Cardiac fibroblast (primary cell): ENCODE measurements at regions not wholly inside any gene's neighbourhood (a gene's known extent, or its start where the extent isn't known, plus 50 kb on each side); places are given as distances from the start of the nearest gene placed in this dataset.
A peak's percentile ranks its signal among the peaks of the same experiment; 100 is the strongest.
"Not testable (repeated sequence)": the region's sequence is repeated elsewhere in the genome, so short reads cannot be mapped to it uniquely, and the experiment has no call there.

ENCODE experiments used
- DNase-seq, 2 donors: peaks; one replicate each; pipeline versions ENCODE4 v3.0.0 to v3.0.0-alpha.2; 2010; ENCODE audit warnings: low read depth in 2 of 2
- H3K4me3 ChIP-seq, 2 donors: replicated peaks in 1 of 2; 1 replicate in 1 of 2; 2 replicates in 1 of 2; pipeline ENCODE4 v1.5.1; 2011; ENCODE audit warnings: low read depth in 2 of 2, low read length in 2 of 2, mild to moderate bottlenecking in 2 of 2, moderate library complexity in 1 of 2
- CTCF ChIP-seq: IDR thresholded peaks from one replicate; pipeline ENCODE4 v1.5.1; 2011; ENCODE audit warnings: low read depth, mild to moderate bottlenecking, low read length, inconsistent platforms

GRCh38 chr4:169899295-169899694 lies 126.9 kb downstream of the MFAP3L start:
- no peak for TF ChIP-seq CTCF
- peak in 1 of 2 donors; percentile 33 for DNase-seq
- no peak overlapping the region for H3K4me3 ChIP-seq

- no peak overlapping the region for H3K4me3 ChIP-seq
- DNase-seq = no peak
- TF ChIP-seq CTCF = no peak
Observed at GRCh38 chr4:169898095-169898494, 128.1 kb downstream of the MFAP3L start.

- H3K4me3 ChIP-seq, DNase-seq: not testable (repeated sequence)
Observed at GRCh38 chr4:169894767-169895166, 131.4 kb downstream of the MFAP3L start.

DNA sequence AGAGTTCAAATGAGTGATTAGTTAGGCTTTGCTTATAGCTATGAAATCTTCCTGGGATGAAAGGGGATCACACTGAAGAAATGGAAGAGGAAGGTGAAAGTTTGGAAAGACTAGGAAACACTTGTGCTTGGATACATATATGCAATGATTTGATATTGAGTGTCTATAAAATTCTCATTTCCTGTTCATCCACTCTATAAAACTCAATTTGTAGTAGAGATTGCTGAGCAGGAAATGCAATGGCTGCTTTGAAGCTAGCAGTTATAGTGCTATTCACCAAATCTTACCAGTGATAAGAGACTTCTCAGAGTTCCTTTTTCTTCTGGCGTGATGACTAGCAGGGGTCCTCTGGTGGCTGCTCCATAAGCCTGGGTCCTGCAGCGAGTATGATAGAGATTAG lies 128.1 kb upstream of the HPF1 start:
- DNase-seq = no peak
- TF ChIP-seq CTCF = no peak
- no peak overlapping the region for H3K4me3 ChIP-seq

DNA sequence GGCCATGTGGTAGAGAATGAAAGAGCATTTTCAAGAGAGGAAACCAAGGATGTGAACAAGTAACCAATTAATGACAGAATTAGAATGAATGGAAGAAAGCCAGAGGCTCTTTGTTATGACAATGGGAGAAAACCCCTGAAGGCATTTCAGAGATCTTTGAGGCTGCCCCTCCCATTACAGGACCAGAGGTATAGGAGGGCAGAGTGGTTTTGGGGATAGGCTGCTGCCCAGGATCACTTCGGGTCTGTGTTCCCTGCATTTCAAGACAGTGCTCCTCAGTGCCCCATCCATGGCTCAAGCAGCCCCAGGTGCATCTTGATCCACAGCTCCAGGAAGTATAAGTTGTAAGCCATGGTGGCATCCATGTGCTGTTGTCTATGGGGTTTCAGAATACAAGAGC lies 124.0 kb upstream of the HPF1 start:
- DNase-seq = no peak
- no peak overlapping the region for H3K4me3 ChIP-seq
- TF ChIP-seq CTCF = no peak

DNA sequence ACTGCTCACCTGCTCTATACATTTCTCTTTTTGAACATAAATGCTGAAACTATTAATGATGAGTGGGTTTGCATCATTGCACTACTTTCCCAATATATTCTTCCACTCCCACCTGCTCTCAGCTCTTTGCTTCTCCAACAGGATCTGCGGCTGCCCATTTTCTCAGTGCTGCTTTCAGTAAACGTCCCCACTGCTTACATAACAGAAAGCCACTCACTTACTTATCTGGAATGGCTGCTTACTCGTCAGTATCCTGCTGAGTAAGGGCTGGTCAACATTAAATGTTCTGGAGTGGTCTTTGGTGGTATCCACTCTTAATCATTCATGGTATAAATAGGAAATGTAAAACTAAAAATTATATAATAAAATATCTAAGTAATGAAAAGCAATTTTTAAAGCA lies 112.8 kb upstream of the HPF1 start:
- no peak for DNase-seq

GRCh38 chr4:169869490-169869889 lies 111.7 kb upstream of the HPF1 start:
- peak in 1 of 2 donors; percentile 8 for DNase-seq
- TF ChIP-seq CTCF = no peak

More for the DNA sequence above, 112.8 kb upstream of the HPF1 start:
- no peak for TF ChIP-seq CTCF
- H3K4me3 ChIP-seq = no peak overlapping the region

More at GRCh38 chr4:169869490-169869889, 111.7 kb upstream of the HPF1 start:
- no peak overlapping the region for H3K4me3 ChIP-seq
